K562 (cell line): ENCODE measurements at regions not wholly inside any gene's neighbourhood (a gene's known extent, or its start where the extent isn't known, plus 50 kb on each side); places are given as distances from the start of the nearest gene placed in this dataset.

Source experiments
- FOS ChIP-seq: IDR thresholded peaks from 3 replicates; pipeline ENCODE4 v1.6.1; 2011; ENCODE audit not compliant: insufficient read length; ENCODE audit errors: extremely low read depth
- HDAC2 ChIP-seq: fragments of 450-650 bp; IDR thresholded peaks from 2 replicates; pipeline ENCODE4 v1.6.1; 2016; ENCODE audit warnings: mild to moderate bottlenecking
- HDAC3 ChIP-seq: fragments of 450-650 bp; IDR thresholded peaks from 2 replicates; pipeline ENCODE4 v1.6.1; 2018; ENCODE audit warnings: borderline replicate concordance, mild to moderate bottlenecking, moderate library complexity; ENCODE audit not compliant: partially characterized antibody
- HDAC8 ChIP-seq: fragments of 450-650 bp; IDR thresholded peaks from 2 replicates; pipeline ENCODE4 v1.6.1; 2016; ENCODE audit warnings: mild to moderate bottlenecking, missing genetic modification characterization, moderate library complexity, missing compliant biosample characterization
- HNRNPUL1 ChIP-seq: fragments of 200-400 bp; formaldehyde crosslinking; IDR thresholded peaks from 2 replicates; pipeline ENCODE4 v1.6.1; 2017; ENCODE audit warnings: low read length
- PHB2 ChIP-seq: fragments of 450-650 bp; IDR thresholded peaks from 2 replicates; pipeline ENCODE4 v1.6.1; 2017; ENCODE audit warnings: low read depth
- PML ChIP-seq: IDR thresholded peaks from 2 replicates; pipeline ENCODE4 v1.6.1; 2012; ENCODE audit warnings: low read length, inconsistent platforms
- POU5F1 ChIP-seq: fragments of 150-350 bp; IDR thresholded peaks from 2 replicates; pipeline ENCODE4 v1.6.1; 2014; ENCODE audit warnings: borderline replicate concordance, low read length, low read depth, mild to moderate bottlenecking; ENCODE audit not compliant: partially characterized antibody
- REST ChIP-seq, 2 experiments: fragments of 450-650 bp; formaldehyde crosslinking in 1 of 2; IDR thresholded peaks; 2 replicates each; pipeline versions ENCODE4 v1.4.0 to v1.6.1; 2014 to 2020; ENCODE audit warnings: mild to moderate bottlenecking in 2 of 2, borderline replicate concordance in 1 of 2, low read depth in 1 of 2
- SAFB2 ChIP-seq: fragments of 200-400 bp; formaldehyde crosslinking; IDR thresholded peaks from 2 replicates; pipeline ENCODE4 v1.6.1; 2018; ENCODE audit warnings: borderline replicate concordance, low read length, low read depth, moderate library complexity; ENCODE audit not compliant: severe bottlenecking
- STAG1 ChIP-seq: sonication (generic); formaldehyde crosslinking; IDR thresholded peaks from 2 replicates; pipeline ENCODE4 v1.5.0; 2020; ENCODE audit warnings: missing genetic modification reagents, borderline replicate concordance
- ZNF12 ChIP-seq: sonication (generic); formaldehyde crosslinking; IDR thresholded peaks from 2 replicates; pipeline ENCODE4 v1.4.0; 2020; ENCODE audit warnings: mild to moderate bottlenecking, missing genetic modification reagents
- ZNF134 ChIP-seq: fragments of 250-450 bp; sonication (Bioruptor Pico); conservative IDR thresholded peaks from 2 replicates; pipeline ENCODE4 v1.4.0; 2020
- TF ChIP-seq, protein P1 (sequence below): fragments of 450-650 bp; IDR thresholded peaks from 2 replicates; pipeline ENCODE4 v1.7.0; 2016; ENCODE audit warnings: borderline replicate concordance
- TF ChIP-seq, protein P2 (sequence below), 2 experiments: fragments of 250-450 bp in 1 of 2; fragments of 450-650 bp in 1 of 2; sonication (Bioruptor Pico) in 1 of 2; IDR thresholded peaks; 2 replicates each; pipeline versions ENCODE4 v1.6.1 to v1.8.0; 2016 to 2021; ENCODE audit warnings: mild to moderate bottlenecking in 2 of 2, moderate library complexity in 2 of 2, missing compliant biosample characterization in 1 of 2, missing genetic modification characterization in 1 of 2
- TF ChIP-seq, protein P3 (sequence below): fragments of 450-650 bp; IDR thresholded peaks from 2 replicates; pipeline ENCODE4 v1.6.1; 2017; ENCODE audit warnings: mild to moderate bottlenecking, moderate library complexity

- TF ChIP-seq, protein P1, sequence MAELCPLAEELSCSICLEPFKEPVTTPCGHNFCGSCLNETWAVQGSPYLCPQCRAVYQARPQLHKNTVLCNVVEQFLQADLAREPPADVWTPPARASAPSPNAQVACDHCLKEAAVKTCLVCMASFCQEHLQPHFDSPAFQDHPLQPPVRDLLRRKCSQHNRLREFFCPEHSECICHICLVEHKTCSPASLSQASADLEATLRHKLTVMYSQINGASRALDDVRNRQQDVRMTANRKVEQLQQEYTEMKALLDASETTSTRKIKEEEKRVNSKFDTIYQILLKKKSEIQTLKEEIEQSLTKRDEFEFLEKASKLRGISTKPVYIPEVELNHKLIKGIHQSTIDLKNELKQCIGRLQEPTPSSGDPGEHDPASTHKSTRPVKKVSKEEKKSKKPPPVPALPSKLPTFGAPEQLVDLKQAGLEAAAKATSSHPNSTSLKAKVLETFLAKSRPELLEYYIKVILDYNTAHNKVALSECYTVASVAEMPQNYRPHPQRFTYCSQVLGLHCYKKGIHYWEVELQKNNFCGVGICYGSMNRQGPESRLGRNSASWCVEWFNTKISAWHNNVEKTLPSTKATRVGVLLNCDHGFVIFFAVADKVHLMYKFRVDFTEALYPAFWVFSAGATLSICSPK, result no peak
- TF ChIP-seq ZNF134 (CRISPR knock-in tag) (no peak), POU5F1 (no peak), REST (IDR thresholded peaks at IDR 0.05; ENCODE audit: borderline replicate concordance) (peak; percentile 44; the same call in 1 of the 2 replicates), REST (CRISPR knock-in tag; IDR thresholded peaks at IDR 0.05; ENCODE audit: low read depth) (no peak), STAG1 (CRISPR knock-in tag) (0 out of 2 replicates have a peak, but pooled peaks have one; percentile 52), HNRNPUL1 (no peak), FOS (no peak), PML (no peak), ZNF12 (CRISPR knock-in tag) (no peak), HDAC2 (peak; percentile 74), HDAC8 (tag) (no peak), HDAC3 (no peak), SAFB2 (no peak), PHB2 (no peak)
- TF ChIP-seq, protein P2, sequence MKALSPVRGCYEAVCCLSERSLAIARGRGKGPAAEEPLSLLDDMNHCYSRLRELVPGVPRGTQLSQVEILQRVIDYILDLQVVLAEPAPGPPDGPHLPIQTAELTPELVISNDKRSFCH (CRISPR knock-in tag; IDR thresholded peaks at IDR 0.05), result no peak
- TF ChIP-seq, protein P2 (tag; IDR thresholded peaks at IDR 0.05), result no peak
- TF ChIP-seq, protein P3, sequence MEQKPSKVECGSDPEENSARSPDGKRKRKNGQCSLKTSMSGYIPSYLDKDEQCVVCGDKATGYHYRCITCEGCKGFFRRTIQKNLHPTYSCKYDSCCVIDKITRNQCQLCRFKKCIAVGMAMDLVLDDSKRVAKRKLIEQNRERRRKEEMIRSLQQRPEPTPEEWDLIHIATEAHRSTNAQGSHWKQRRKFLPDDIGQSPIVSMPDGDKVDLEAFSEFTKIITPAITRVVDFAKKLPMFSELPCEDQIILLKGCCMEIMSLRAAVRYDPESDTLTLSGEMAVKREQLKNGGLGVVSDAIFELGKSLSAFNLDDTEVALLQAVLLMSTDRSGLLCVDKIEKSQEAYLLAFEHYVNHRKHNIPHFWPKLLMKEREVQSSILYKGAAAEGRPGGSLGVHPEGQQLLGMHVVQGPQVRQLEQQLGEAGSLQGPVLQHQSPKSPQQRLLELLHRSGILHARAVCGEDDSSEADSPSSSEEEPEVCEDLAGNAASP, result no peak
Observed at GRCh38 chr20:33915726-33916331, 77.9 kb upstream of the RALY start (continued).
